ENCODE measurements at regions not wholly inside any gene's neighbourhood (a gene's known extent, or its start where the extent isn't known, plus 50 kb on each side); places are given as distances from the start of the nearest gene placed in this dataset.

GRCh38 chr3:21877214-21877754, 126.3 kb upstream of the ZNF385D start:
- no peak for DNase-seq (ENCODE audit: insufficient read length, low spot score, missing footprints)
- H4K20me1 ChIP-seq (ENCODE audit: insufficient read depth, low read length): no peaks in the 10 kb centered on the region
- no peak overlapping the region for H3K4me3 ChIP-seq (ENCODE audit: insufficient read depth, low read length)
- no peaks in the 10 kb centered on the region for H3K4me1 ChIP-seq (ENCODE audit: insufficient read depth, low read length)
- no peak overlapping the region for H2AFZ ChIP-seq (ENCODE audit: low read length)
- H3K27me3 ChIP-seq (ENCODE audit: insufficient read depth, low read length): no peaks in the 10 kb centered on the region
- no peaks in the 10 kb centered on the region for H3K9me3 ChIP-seq (ENCODE audit: low read depth, low read length)
- H3K36me3 ChIP-seq (ENCODE audit: insufficient read depth, low read length): no peaks in the 10 kb centered on the region
- H3K27ac ChIP-seq (ENCODE audit: low read depth, low read length): no peak overlapping the region
- no peaks in the 10 kb centered on the region for H3K79me2 ChIP-seq (ENCODE audit: insufficient read depth, low read length)
- no peak for TF ChIP-seq CTCF (IDR thresholded peaks at IDR 0.05; ENCODE audit: extremely low read depth, low read depth, low read length)
- no peak overlapping the region for H3K4me2 ChIP-seq (ENCODE audit: insufficient read depth, low read length)

- Histone ChIP-seq H4K20me1 (ENCODE audit: insufficient read depth, low read length) (no peaks in the 10 kb centered on the region), H3K4me1 (ENCODE audit: insufficient read depth, low read length) (no peaks in the 10 kb centered on the region), H3K4me3 (ENCODE audit: insufficient read depth, low read length) (no peak overlapping the region), H3K36me3 (ENCODE audit: insufficient read depth, low read length) (no peaks in the 10 kb centered on the region), H3K27ac (ENCODE audit: low read depth, low read length) (no peak overlapping the region), H3K79me2 (ENCODE audit: insufficient read depth, low read length) (no peaks in the 10 kb centered on the region), H3K4me2 (ENCODE audit: insufficient read depth, low read length) (no peak overlapping the region), H2AFZ (ENCODE audit: low read length) (no peak overlapping the region), H3K9me3 (ENCODE audit: low read depth, low read length) (no peaks in the 10 kb centered on the region), H3K27me3 (ENCODE audit: insufficient read depth, low read length) (no peaks in the 10 kb centered on the region)
- TF ChIP-seq CTCF (IDR thresholded peaks at IDR 0.05; ENCODE audit: extremely low read depth, low read depth, low read length): no peak
- no peak for DNase-seq (ENCODE audit: insufficient read length, low spot score, missing footprints)
Observed at GRCh38 chr3:21879184-21879886, 128.3 kb upstream of the ZNF385D start.

DNA sequence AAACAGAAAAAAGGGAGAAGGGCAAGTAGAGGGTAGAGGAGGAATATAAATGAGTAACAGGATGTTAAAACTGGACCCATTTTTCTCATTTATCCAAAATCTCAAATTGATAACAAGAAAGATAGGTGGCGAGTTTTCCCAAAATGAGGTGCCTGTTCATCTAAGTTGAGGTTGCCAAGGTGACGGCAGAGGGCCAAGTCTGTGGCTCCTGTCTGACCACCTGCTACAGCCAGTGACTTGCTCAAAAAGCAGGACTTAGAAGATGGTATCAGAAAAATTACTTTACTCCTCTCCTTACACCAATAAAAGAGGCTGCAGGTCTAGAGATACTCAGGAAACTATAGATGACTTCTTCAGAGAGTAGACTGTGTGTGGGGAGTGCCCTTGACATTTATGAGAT, 137.6 kb upstream of the ZNF385D start:
- Histone ChIP-seq H4K20me1 (ENCODE audit: insufficient read depth, low read length) (no peaks in the 10 kb centered on the region), H3K4me3 (ENCODE audit: insufficient read depth, low read length) (no peak overlapping the region), H2AFZ (ENCODE audit: low read length) (no peak overlapping the region), H3K36me3 (ENCODE audit: insufficient read depth, low read length) (no peaks in the 10 kb centered on the region), H3K4me2 (ENCODE audit: insufficient read depth, low read length) (no peak overlapping the region), H3K9me3 (ENCODE audit: low read depth, low read length) (no peaks in the 10 kb centered on the region), H3K27me3 (ENCODE audit: insufficient read depth, low read length) (no peaks in the 10 kb centered on the region), H3K27ac (ENCODE audit: low read depth, low read length) (no peak overlapping the region), H3K79me2 (ENCODE audit: insufficient read depth, low read length) (no peaks in the 10 kb centered on the region), H3K4me1 (ENCODE audit: insufficient read depth, low read length) (no peaks in the 10 kb centered on the region)
- DNase-seq (ENCODE audit: insufficient read length, low spot score, missing footprints): no peak
- no peak for TF ChIP-seq CTCF (IDR thresholded peaks at IDR 0.05; ENCODE audit: extremely low read depth, low read depth, low read length)

DNA sequence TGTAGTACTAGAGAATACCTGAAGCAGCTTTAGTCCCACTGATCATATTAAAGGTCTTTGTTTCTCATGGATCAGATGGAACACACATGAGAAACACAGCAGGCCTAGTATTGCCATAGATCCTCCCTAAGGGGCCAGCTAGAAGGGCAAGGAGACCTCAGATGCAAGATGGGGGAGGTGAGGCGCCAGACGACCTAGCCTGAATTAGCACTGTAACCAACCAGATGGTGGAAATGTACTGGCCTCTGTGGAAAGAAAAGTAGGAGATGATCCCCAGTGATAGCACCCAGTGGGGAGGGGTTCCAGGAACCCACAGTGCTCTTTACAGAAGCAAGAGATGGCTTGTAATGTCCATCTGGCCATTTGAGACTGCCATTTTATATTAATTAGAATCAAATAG, 138.2 kb upstream of the ZNF385D start:
- Histone ChIP-seq H3K4me2 (ENCODE audit: insufficient read depth, low read length) (no peak overlapping the region), H3K27ac (ENCODE audit: low read depth, low read length) (no peak overlapping the region), H3K4me1 (ENCODE audit: insufficient read depth, low read length) (no peaks in the 10 kb centered on the region), H3K9me3 (ENCODE audit: low read depth, low read length) (no peaks in the 10 kb centered on the region), H4K20me1 (ENCODE audit: insufficient read depth, low read length) (no peaks in the 10 kb centered on the region), H3K36me3 (ENCODE audit: insufficient read depth, low read length) (no peaks in the 10 kb centered on the region), H3K79me2 (ENCODE audit: insufficient read depth, low read length) (no peaks in the 10 kb centered on the region), H2AFZ (ENCODE audit: low read length) (no peak overlapping the region), H3K4me3 (ENCODE audit: insufficient read depth, low read length) (no peak overlapping the region), H3K27me3 (ENCODE audit: insufficient read depth, low read length) (no peaks in the 10 kb centered on the region)
- no peak for TF ChIP-seq CTCF (IDR thresholded peaks at IDR 0.05; ENCODE audit: extremely low read depth, low read depth, low read length)
- DNase-seq (ENCODE audit: insufficient read length, low spot score, missing footprints): no peak
